Panc1 (cell line): ENCODE measurements at regions not wholly inside any gene's neighbourhood (a gene's known extent, or its start where the extent isn't known, plus 50 kb on each side); places are given as distances from the start of the nearest gene placed in this dataset.

Source experiments
- ATAC-seq: fragments of 200-7000 bp; cut with Tn5 transposase; 2 replicates; pipeline ENCODE4 v1.9.1; 2020; ENCODE audit warnings: mild to moderate bottlenecking, moderate library complexity
- BruUV-seq: library from RNA; stranded (reverse); fragments of 400-500 nt; replicated peaks from 2 replicates; lab custom pipeline; 2021; lab: Mats Ljungman, UMichigan
- CTCF ChIA-PET: fragments of 300-600 bp; sonication (Branson Sonifier 250); formaldehyde crosslinking; loops from one replicate; lab custom pipeline; 2022; ENCODE audit warnings: antibody characterized with exemption; lab: Charles Lee
- POLR2A ChIA-PET: fragments of 300-600 bp; sonication (Branson Sonifier 250); formaldehyde crosslinking; loops from one replicate; lab custom pipeline; 2022; ENCODE audit warnings: antibody characterized with exemption; lab: Charles Lee
- DNase-seq: peaks from one replicate; pipeline ENCODE4 v3.0.0-alpha.2; 2010; ENCODE audit warnings: low read depth, low spot score
- H3K27ac ChIP-seq: 2 replicates; pipeline ENCODE4 v1.5.1; 2011; ENCODE audit warnings: mild to moderate bottlenecking, low read length, inconsistent platforms
- H3K27me3 ChIP-seq: fragments of 200-500 bp; sonication (Bioruptor generic); 2 replicates; pipeline ENCODE4 v1.6.0; 2014; ENCODE audit warnings: low read length, inconsistent platforms; ENCODE audit not compliant: control insufficient read depth, insufficient read depth
- H3K36me3 ChIP-seq: fragments of 200-500 bp; sonication (Bioruptor generic); 2 replicates; pipeline ENCODE4 v1.5.1; 2014; ENCODE audit warnings: inconsistent platforms, mild to moderate bottlenecking, low read length, moderate library complexity; ENCODE audit not compliant: control insufficient read depth, insufficient read depth
- H3K4me1 ChIP-seq: 2 replicates; pipeline ENCODE4 v1.5.1; 2011; ENCODE audit warnings: inconsistent platforms, mild to moderate bottlenecking, low read length, moderate library complexity; ENCODE audit not compliant: control insufficient read depth, insufficient read depth
- H3K4me3 ChIP-seq, 2 experiments: 2 replicates each; pipeline ENCODE4 v1.5.1; 2011 to 2012; ENCODE audit warnings: low read depth in 2 of 2, low read length in 2 of 2, mild to moderate bottlenecking in 2 of 2, inconsistent platforms in 1 of 2, moderate library complexity in 1 of 2
- H3K9me3 ChIP-seq: fragments of 200-500 bp; sonication (Bioruptor generic); 2 replicates; pipeline ENCODE4 v1.5.1; 2014; ENCODE audit warnings: low read depth, mild to moderate bottlenecking, inconsistent platforms, low read length, moderate library complexity; ENCODE audit not compliant: control insufficient read depth, insufficient read depth
- POLR2AphosphoS5 ChIP-seq: IDR thresholded peaks from 2 replicates; pipeline ENCODE4 v1.6.1; 2012; ENCODE audit warnings: mild to moderate bottlenecking, low read depth, low read length, moderate library complexity
- SIN3A ChIP-seq: IDR thresholded peaks from 2 replicates; pipeline ENCODE4 v1.6.1; 2012; ENCODE audit warnings: low read depth, mild to moderate bottlenecking, low read length, moderate library complexity, borderline replicate concordance; ENCODE audit not compliant: insufficient read depth
- TCF7L2 ChIP-seq: IDR thresholded peaks from 2 replicates; pipeline ENCODE4 v1.6.1; 2011; ENCODE audit warnings: mild to moderate bottlenecking, low read depth, low read length, inconsistent platforms
- in situ Hi-C: cut with HindIII; loops from 2 replicates; pipeline ENCODE4 v1.10.0; 2016; ENCODE audit warnings: low sequenced_read_pairs, low pct_unique_long_range_greater_than_20kb
- intact Hi-C: fragments of 100-400 bp; cut with micrococcal nuclease; formaldehyde crosslinking; loops from one replicate; pipeline ENCODE4 v1.10.0; 2022; ENCODE audit not compliant: unreplicated experiment
- TF ChIP-seq, protein P1 (sequence below), 2 experiments: IDR thresholded peaks; 2 replicates each; pipeline ENCODE4 v1.6.1; 2011 to 2012; ENCODE audit warnings: low read depth in 2 of 2, control low read depth in 1 of 2, low read length in 1 of 2, mild to moderate bottlenecking in 1 of 2, moderate library complexity in 1 of 2; ENCODE audit not compliant: insufficient read depth in 1 of 2
- TF ChIP-seq, protein P2 (sequence below): fragments of 450-650 bp; IDR thresholded peaks from 2 replicates; pipeline ENCODE4 v1.5.1; 2017; ENCODE audit warnings: mild to moderate bottlenecking

DNA sequence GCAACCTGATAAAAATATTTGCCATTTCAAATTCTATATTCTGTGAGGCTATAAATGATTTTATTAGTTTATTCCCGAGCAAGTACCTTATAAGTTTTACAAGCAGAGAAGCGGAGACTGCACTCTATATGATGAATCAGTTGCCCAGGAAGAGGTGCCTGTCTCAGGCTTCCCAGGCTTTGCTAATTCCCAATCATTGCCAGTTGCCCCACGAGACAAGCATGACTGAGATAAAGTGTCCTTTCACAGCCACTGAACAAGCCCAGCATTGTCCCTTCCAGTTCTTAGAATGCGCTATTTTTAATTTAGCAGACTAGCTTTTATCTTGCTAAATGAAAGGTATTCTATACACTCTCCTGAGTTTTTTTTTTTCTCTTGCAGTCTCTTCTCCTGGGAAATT, 260.7 kb downstream of the ALDH8A1 start:
- intact Hi-C loops (no loop called here), in situ Hi-C loops (no loop called here)
- H3K27ac ChIP-seq: no peak overlapping the region
- DNase-seq (no peak), ATAC-seq (no peak)
- TF ChIP-seq, protein P1, sequence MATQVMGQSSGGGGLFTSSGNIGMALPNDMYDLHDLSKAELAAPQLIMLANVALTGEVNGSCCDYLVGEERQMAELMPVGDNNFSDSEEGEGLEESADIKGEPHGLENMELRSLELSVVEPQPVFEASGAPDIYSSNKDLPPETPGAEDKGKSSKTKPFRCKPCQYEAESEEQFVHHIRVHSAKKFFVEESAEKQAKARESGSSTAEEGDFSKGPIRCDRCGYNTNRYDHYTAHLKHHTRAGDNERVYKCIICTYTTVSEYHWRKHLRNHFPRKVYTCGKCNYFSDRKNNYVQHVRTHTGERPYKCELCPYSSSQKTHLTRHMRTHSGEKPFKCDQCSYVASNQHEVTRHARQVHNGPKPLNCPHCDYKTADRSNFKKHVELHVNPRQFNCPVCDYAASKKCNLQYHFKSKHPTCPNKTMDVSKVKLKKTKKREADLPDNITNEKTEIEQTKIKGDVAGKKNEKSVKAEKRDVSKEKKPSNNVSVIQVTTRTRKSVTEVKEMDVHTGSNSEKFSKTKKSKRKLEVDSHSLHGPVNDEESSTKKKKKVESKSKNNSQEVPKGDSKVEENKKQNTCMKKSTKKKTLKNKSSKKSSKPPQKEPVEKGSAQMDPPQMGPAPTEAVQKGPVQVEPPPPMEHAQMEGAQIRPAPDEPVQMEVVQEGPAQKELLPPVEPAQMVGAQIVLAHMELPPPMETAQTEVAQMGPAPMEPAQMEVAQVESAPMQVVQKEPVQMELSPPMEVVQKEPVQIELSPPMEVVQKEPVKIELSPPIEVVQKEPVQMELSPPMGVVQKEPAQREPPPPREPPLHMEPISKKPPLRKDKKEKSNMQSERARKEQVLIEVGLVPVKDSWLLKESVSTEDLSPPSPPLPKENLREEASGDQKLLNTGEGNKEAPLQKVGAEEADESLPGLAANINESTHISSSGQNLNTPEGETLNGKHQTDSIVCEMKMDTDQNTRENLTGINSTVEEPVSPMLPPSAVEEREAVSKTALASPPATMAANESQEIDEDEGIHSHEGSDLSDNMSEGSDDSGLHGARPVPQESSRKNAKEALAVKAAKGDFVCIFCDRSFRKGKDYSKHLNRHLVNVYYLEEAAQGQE (IDR thresholded peaks at IDR 0.05; ENCODE audit: insufficient read depth in 1 of 2, low read depth in 2 of 2, low read length in 1 of 2): no peak
- TF ChIP-seq SIN3A: no peak
- TF ChIP-seq TCF7L2: no peak
- TF ChIP-seq, protein P2, sequence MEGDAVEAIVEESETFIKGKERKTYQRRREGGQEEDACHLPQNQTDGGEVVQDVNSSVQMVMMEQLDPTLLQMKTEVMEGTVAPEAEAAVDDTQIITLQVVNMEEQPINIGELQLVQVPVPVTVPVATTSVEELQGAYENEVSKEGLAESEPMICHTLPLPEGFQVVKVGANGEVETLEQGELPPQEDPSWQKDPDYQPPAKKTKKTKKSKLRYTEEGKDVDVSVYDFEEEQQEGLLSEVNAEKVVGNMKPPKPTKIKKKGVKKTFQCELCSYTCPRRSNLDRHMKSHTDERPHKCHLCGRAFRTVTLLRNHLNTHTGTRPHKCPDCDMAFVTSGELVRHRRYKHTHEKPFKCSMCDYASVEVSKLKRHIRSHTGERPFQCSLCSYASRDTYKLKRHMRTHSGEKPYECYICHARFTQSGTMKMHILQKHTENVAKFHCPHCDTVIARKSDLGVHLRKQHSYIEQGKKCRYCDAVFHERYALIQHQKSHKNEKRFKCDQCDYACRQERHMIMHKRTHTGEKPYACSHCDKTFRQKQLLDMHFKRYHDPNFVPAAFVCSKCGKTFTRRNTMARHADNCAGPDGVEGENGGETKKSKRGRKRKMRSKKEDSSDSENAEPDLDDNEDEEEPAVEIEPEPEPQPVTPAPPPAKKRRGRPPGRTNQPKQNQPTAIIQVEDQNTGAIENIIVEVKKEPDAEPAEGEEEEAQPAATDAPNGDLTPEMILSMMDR: no peak
- no peak for TF ChIP-seq POLR2AphosphoS5
- H3K36me3 ChIP-seq: no peaks in the 10 kb centered on the region
- no peaks in the 10 kb centered on the region for H3K4me1 ChIP-seq
- ChIA-PET POLR2A (no interaction called here), CTCF (no interaction called here)
- H3K27me3 ChIP-seq: no peaks in the 10 kb centered on the region
- BruUV-seq: no TSS peak
- H3K9me3 ChIP-seq: no peaks in the 10 kb centered on the region
- H3K4me3 ChIP-seq: no peak overlapping the region

DNA sequence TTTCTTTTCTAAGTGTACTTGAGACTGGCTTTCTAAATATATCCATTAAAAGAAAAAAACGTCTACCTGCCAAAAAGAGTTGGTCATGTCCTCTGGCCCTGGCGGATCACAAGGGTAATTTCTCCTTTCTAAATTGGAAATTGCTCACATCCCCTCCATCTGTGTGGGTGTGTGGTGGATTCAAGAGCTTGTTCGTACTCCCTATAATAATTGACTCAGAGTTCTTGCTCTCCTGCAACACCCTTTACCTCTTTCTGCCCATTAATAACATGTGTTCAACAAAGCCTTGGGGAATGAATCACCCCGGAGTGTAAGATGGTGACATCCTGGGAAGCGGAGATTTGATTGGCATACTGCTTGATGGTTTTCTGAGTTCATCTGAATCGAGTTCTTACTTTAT, 263.8 kb downstream of the ALDH8A1 start:
- no peak overlapping the region for H3K27ac ChIP-seq
- H3K9me3 ChIP-seq: no peaks in the 10 kb centered on the region
- intact Hi-C loops (no loop called here), in situ Hi-C loops (no loop called here)
- no peaks in the 10 kb centered on the region for H3K36me3 ChIP-seq
- DNase-seq (no peak), ATAC-seq (no peak)
- no peaks in the 10 kb centered on the region for H3K27me3 ChIP-seq
- ChIA-PET CTCF (no interaction called here), POLR2A (no interaction called here)
- H3K4me3 ChIP-seq: no peak overlapping the region
- no TSS peak for BruUV-seq
- no peaks in the 10 kb centered on the region for H3K4me1 ChIP-seq
- no peak for TF ChIP-seq TCF7L2
- TF ChIP-seq POLR2AphosphoS5: no peak
- no peak for TF ChIP-seq SIN3A
- TF ChIP-seq, protein P1 (IDR thresholded peaks at IDR 0.05; ENCODE audit: insufficient read depth in 1 of 2, low read depth in 2 of 2, low read length in 1 of 2): no peak
- TF ChIP-seq, protein P2: no peak
